Kidney (tissue), 13 donors: ENCODE measurements at regions not wholly inside any gene's neighbourhood (a gene's known extent, or its start where the extent isn't known, plus 50 kb on each side); places are given as distances from the start of the nearest gene placed in this dataset.

ENCODE experiments used
- DNase-seq, 5 donors: peaks; one replicate each; pipeline ENCODE4 v3.0.0-alpha.2; 2013 to 2020
- FAIRE-seq: peaks from 2 replicates; lab custom pipeline; 2012; peaks lifted over from hg19 to GRCh38; lab: Jason Lieb, UNC
- H3K27ac ChIP-seq, 2 donors: one replicate each; pipeline ENCODE4 v1.7.0; 2013; ENCODE audit warnings: low read depth in 2 of 2, low read length in 2 of 2, inconsistent platforms in 1 of 2
- H3K27me3 ChIP-seq: one replicate; pipeline ENCODE4 v1.7.1; 2013; ENCODE audit warnings: low read length, inconsistent platforms; ENCODE audit not compliant: control insufficient read depth, insufficient read depth
- H3K36me3 ChIP-seq, 3 donors: one replicate each; pipeline versions ENCODE4 v1.7.0 to v1.7.1; 2013; ENCODE audit warnings: low read length in 3 of 3, control low read depth in 1 of 3, inconsistent platforms in 1 of 3; ENCODE audit not compliant: insufficient read depth in 3 of 3, control insufficient read depth in 2 of 3
- H3K4me1 ChIP-seq, 3 donors: one replicate each; pipeline versions ENCODE4 v1.7.0 to v1.7.1; 2013; ENCODE audit warnings: low read length in 3 of 3, inconsistent platforms in 1 of 3, low read depth in 1 of 3; ENCODE audit not compliant: control insufficient read depth in 2 of 3, insufficient read depth in 2 of 3
- H3K4me3 ChIP-seq, 3 donors: one replicate each; pipeline versions ENCODE4 v1.7.0 to v1.8.1; 2013; ENCODE audit warnings: low read length in 3 of 3, control low read depth in 1 of 3, inconsistent platforms in 1 of 3
- H3K9ac ChIP-seq, 3 donors: one replicate each; pipeline versions ENCODE4 v1.7.0 to v1.7.1; 2013; ENCODE audit warnings: low read length in 3 of 3, control low read depth in 1 of 3, inconsistent platforms in 1 of 3
- H3K9me3 ChIP-seq, 3 donors: one replicate each; pipeline versions ENCODE4 v1.7.0 to v1.7.1; 2013; ENCODE audit warnings: low read length in 3 of 3, control low read depth in 1 of 3, inconsistent platforms in 1 of 3; ENCODE audit not compliant: control insufficient read depth in 2 of 3, insufficient read depth in 1 of 3
- CTCF ChIP-seq: IDR thresholded peaks from 3 replicates; pipeline ENCODE4 v1.5.1; 2012; ENCODE audit warnings: mild to moderate bottlenecking, moderate library complexity, borderline replicate concordance; ENCODE audit not compliant: insufficient read depth; ENCODE audit errors: extremely low read depth
- intact Hi-C: fragments of 100-400 bp; cut with DNase I; formaldehyde crosslinking; loops from one replicate; pipeline ENCODE4 v1.11.1; 2022
- donor health status: control.
- donor health status: control.
- donor health status: control.
- donor health status: control.
- donor health status: control.
- donor health status: DM: yes; HTN: yes; CAD: no.
- donor health status: Normal renal cell carcinoma (clear cell type).

- FAIRE-seq (no peak), DNase-seq (peak in 1 of 5 donors; percentile 10)
- H3K9me3 ChIP-seq: no peaks in the 10 kb centered on the region
- no peak overlapping the region for H3K27ac ChIP-seq
- no peak overlapping the region for H3K4me3 ChIP-seq
- H3K27me3 ChIP-seq: no peaks in the 10 kb centered on the region
- intact Hi-C loops: no loop called here
- H3K36me3 ChIP-seq: no peaks in the 10 kb centered on the region
- TF ChIP-seq CTCF: no peak
- no peak overlapping the region for H3K9ac ChIP-seq
- H3K4me1 ChIP-seq: no peaks in the 10 kb centered on the region
Measured at GRCh38 chr6:14933183-14933544, 312.7 kb upstream of the JARID2 start.

GRCh38 chr6:14934013-14934412 lies 311.9 kb upstream of the JARID2 start:
- TF ChIP-seq CTCF: no peak
- H3K36me3 ChIP-seq: no peaks in the 10 kb centered on the region
- H3K4me1 ChIP-seq: no peaks in the 10 kb centered on the region
- H3K27me3 ChIP-seq: no peaks in the 10 kb centered on the region
- no peak overlapping the region for H3K27ac ChIP-seq
- H3K4me3 ChIP-seq: no peak overlapping the region
- FAIRE-seq (no peak), DNase-seq (no peak)
- no peaks in the 10 kb centered on the region for H3K9me3 ChIP-seq
- intact Hi-C loops: no loop called here
- no peak overlapping the region for H3K9ac ChIP-seq

DNA sequence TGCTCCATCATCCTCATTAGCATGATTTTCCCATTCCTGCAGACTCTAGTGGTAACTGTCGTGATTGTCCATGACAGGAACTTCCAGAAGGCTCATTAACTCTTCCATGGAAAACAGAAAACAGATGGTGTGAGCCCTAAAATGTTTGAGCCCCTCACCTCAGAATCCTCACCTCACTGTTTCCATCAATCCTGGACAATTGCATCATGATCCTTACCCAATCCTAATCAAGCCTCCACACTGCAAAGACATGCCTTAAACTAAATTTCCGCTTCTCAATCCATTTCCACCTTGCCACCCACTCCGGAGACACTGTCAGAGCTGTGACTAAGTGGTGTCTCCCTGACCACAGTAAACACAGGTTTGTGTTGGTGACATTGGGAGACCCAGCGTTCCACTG lies 311.0 kb upstream of the JARID2 start:
- Histone ChIP-seq H3K36me3 (no peaks in the 10 kb centered on the region), H3K27ac (no peak overlapping the region), H3K9ac (no peak overlapping the region), H3K9me3 (no peaks in the 10 kb centered on the region), H3K27me3 (no peaks in the 10 kb centered on the region), H3K4me1 (no peaks in the 10 kb centered on the region), H3K4me3 (no peak overlapping the region)
- intact Hi-C loops: no loop called here
- DNase-seq (no peak), FAIRE-seq (no peak)
- no peak for TF ChIP-seq CTCF

- H3K9me3 ChIP-seq: no peaks in the 10 kb centered on the region
- FAIRE-seq: no peak
Measured at GRCh38 chr6:14936861-14937260, 309.0 kb upstream of the JARID2 start.

More at GRCh38 chr6:14936861-14937260, 309.0 kb upstream of the JARID2 start:
- Histone ChIP-seq H3K4me3 (no peak overlapping the region), H3K9ac (no peak overlapping the region), H3K4me1 (no peaks in the 10 kb centered on the region), H3K27ac (no peak overlapping the region), H3K27me3 (no peaks in the 10 kb centered on the region), H3K36me3 (no peaks in the 10 kb centered on the region)
- DNase-seq: no peak
- intact Hi-C loops: no loop called here
- TF ChIP-seq CTCF: no peak
